Activated naive CD4-positive, alpha-beta T cell treated with anti-CD3 and anti-CD28 coated beads, Interleukin-2, amount 10 ng/mL, durations not matched to agents 7 days and 5 days (primary cell): ENCODE measurements at regions not wholly inside any gene's neighbourhood (a gene's known extent, or its start where the extent isn't known, plus 50 kb on each side); places are given as distances from the start of the nearest gene placed in this dataset.

ENCODE experiments used
- CTCF ChIA-PET: fragments of 350-600 bp; sonication (Branson Sonifier 250); formaldehyde crosslinking; loops from one replicate; lab custom pipeline; 2021; ENCODE audit warnings: antibody characterized with exemption; lab: Charles Lee
- DNase-seq: peaks from one replicate; pipeline ENCODE4 v3.0.0-alpha.2; 2020
- H3K27ac Mint-ChIP-seq: one replicate; pipeline ENCODE4 v1.8.0; 2021; ENCODE audit warnings: mild to moderate bottlenecking, moderate library complexity, mixed read lengths
- H3K27me3 Mint-ChIP-seq: one replicate; pipeline ENCODE4 v1.8.0; 2021; ENCODE audit warnings: mild to moderate bottlenecking, mixed read lengths
- H3K36me3 Mint-ChIP-seq: one replicate; pipeline ENCODE4 v1.8.0; 2021; ENCODE audit warnings: mixed read lengths
- H3K4me1 Mint-ChIP-seq: one replicate; pipeline ENCODE4 v1.8.0; 2021; ENCODE audit warnings: mixed read lengths
- H3K4me3 Mint-ChIP-seq: one replicate; pipeline ENCODE4 v1.8.0; 2021; ENCODE audit warnings: mild to moderate bottlenecking, moderate library complexity, mixed read lengths
- H3K9me3 Mint-ChIP-seq: one replicate; pipeline ENCODE4 v1.8.0; 2021; ENCODE audit warnings: mixed read lengths

DNA sequence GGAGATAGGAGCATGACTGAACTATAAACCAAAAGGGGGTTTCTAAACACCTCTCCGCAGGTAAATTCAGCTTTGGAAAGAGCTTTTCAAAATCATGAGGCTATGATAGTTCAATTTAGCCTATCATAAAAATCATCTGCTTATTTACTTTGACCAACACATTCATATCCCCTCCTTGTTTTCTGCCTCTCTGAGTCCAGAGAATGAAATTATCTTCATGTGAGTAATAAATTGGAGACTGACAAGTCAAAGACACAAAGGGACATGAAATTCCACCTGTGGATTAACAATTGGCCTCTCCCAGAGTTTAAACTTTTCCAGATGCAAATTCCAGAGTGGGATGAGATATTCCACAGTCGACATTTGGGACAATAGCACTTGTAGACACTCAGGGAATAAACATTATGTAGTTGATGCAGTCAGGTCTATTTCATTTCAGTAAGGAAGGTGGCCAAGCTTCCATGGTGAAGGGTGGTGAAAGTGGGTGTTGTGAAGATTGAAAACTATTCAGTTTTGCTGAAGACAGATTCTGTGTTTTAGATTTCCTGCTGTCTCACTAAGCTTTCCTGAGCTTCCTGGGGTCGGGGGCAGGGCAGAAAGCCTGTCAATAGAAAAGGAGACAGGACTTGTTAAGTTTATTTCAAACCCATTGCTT, 84.7 kb downstream of the CDC42EP3 start:
- H3K4me3 Mint-ChIP-seq: no peak overlapping the region
- no peaks in the 10 kb centered on the region for H3K36me3 Mint-ChIP-seq
- H3K27ac Mint-ChIP-seq: peak overlapping the region; percentile 87
- CTCF ChIA-PET: interaction anchor here (0.9 to 1.1 kb wide), 2 partner anchors 28 to 41 kb away, joined by 3 read pairs; no protein-coding TSS in a partner anchor
- H3K27me3 Mint-ChIP-seq: no peaks in the 10 kb centered on the region
- no peaks in the 10 kb centered on the region for H3K9me3 Mint-ChIP-seq
- H3K4me1 Mint-ChIP-seq: peaks cover 74% of the 10 kb centered on the region
- DNase-seq: no peak

DNA sequence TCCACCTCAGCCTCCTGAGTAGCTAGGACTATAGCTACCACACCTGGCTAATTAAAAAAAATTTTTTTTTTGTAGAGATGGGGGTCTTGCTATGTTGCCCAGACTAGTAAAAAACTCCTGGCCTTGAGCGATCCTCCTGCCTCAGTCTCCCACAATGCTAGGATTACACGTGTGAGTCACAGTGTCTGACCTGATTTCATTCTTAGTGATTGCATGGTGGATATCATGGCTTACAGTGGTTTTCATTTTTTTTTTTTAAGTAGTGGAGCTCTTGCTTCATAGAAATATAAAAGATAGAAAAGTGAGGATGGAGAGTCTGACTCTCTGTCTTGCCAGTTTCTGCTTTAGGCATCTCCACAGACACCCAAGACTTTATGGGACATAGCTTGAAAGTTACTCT, 83.6 kb downstream of the CDC42EP3 start:
- Mint-ChIP-seq H3K4me1 (peaks cover 70% of the 10 kb centered on the region), H3K36me3 (no peaks in the 10 kb centered on the region), H3K4me3 (no peak overlapping the region), H3K9me3 (no peaks in the 10 kb centered on the region), H3K27ac (no peak overlapping the region), H3K27me3 (no peaks in the 10 kb centered on the region)
- no peak for DNase-seq
- CTCF ChIA-PET: interaction anchor here (1.1 kb wide), 2 partner anchors 42 to 192 kb away, joined by 3 read pairs; no protein-coding TSS in a partner anchor

DNA sequence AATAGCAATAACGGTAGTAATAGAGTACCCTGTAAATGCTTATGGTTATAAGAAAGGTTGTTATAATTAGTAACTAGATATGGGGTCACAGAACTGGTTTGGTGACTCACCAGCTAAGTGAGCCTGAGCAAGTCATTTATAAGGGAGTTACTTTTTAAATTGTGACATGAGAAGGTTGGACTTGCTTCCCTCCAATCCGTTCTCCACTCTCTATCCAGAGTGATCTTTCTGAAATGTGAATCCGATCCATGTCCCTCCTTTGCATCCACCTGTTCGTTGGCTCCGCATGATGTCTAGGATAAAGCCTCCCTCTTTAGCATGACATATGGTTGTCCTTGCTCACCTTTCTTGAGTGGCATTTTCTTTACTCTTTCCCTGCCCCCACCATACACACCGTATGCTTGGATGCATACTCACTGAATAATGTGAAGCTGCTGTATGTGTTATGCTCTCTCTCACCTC, 83.1 kb downstream of the CDC42EP3 start:
- no peaks in the 10 kb centered on the region for H3K9me3 Mint-ChIP-seq
- peaks cover 64% of the 10 kb centered on the region for H3K4me1 Mint-ChIP-seq
- CTCF ChIA-PET: interaction anchor here (1.1 kb wide), 1 partner anchor 193 kb away, joined by 3 read pairs; no protein-coding TSS in a partner anchor
- H3K27me3 Mint-ChIP-seq: no peaks in the 10 kb centered on the region
- no peak for DNase-seq
- no peaks in the 10 kb centered on the region for H3K36me3 Mint-ChIP-seq
- H3K27ac Mint-ChIP-seq: no peak overlapping the region
- no peak overlapping the region for H3K4me3 Mint-ChIP-seq

- no peak for DNase-seq
- Mint-ChIP-seq H3K4me3 (no peak overlapping the region), H3K9me3 (peaks cover 3% of the 10 kb centered on the region), H3K27ac (no peak overlapping the region), H3K27me3 (no peaks in the 10 kb centered on the region), H3K4me1 (peaks cover 55% of the 10 kb centered on the region), H3K36me3 (no peaks in the 10 kb centered on the region)
- CTCF ChIA-PET: no interaction called here
Measured at GRCh38 chr2:37589298-37589697, 82.1 kb downstream of the CDC42EP3 start.

DNA sequence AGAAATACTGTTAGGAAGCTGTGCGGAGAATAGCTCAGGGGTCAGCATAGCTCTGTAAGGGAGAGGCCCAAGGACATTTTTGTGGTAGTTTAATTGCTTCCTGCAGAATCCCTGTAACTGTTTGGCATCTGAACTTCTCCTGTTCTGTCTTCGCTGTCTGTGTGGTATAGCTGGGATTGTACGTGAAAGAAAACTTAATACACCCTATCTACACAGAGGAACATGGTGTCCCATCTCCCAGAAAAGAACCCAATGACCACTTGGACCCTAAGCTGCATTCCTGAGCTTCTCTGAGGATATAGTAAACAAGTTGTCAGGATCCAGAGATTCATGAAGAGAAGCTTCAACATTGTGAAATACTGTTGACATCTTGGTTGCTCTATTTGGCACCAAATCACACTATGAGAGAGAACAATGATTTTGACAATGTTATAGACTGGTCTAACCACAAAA, 81.3 kb downstream of the CDC42EP3 start:
- DNase-seq: no peak
- Mint-ChIP-seq H3K36me3 (peaks cover 2% of the 10 kb centered on the region), H3K4me3 (no peak overlapping the region), H3K27me3 (no peaks in the 10 kb centered on the region), H3K9me3 (peaks cover 6% of the 10 kb centered on the region), H3K4me1 (peaks cover 47% of the 10 kb centered on the region), H3K27ac (no peak overlapping the region)
- CTCF ChIA-PET: no interaction called here
